OCI-LY7 (cell line): ENCODE measurements at regions not wholly inside any gene's neighbourhood (a gene's known extent, or its start where the extent isn't known, plus 50 kb on each side); places are given as distances from the start of the nearest gene placed in this dataset.

Experiments used
- EZH2phosphoT487 ChIP-seq: fragments of 200-600 bp; sonication (generic); IDR thresholded peaks from 2 replicates; pipeline ENCODE4 v1.6.1; 2018; ENCODE audit warnings: low read depth, borderline replicate concordance, mild to moderate bottlenecking, mixed run types, antibody characterized with exemption, low read length, moderate library complexity, mixed read lengths
- TF ChIP-seq, protein P1 (sequence below): fragments of 200-600 bp; sonication (generic); conservative IDR thresholded peaks from 2 replicates; pipeline ENCODE4 v1.5.1; 2014; ENCODE audit warnings: mild to moderate bottlenecking, antibody characterized with exemption, low read length, moderate library complexity, mixed read lengths

DNA sequence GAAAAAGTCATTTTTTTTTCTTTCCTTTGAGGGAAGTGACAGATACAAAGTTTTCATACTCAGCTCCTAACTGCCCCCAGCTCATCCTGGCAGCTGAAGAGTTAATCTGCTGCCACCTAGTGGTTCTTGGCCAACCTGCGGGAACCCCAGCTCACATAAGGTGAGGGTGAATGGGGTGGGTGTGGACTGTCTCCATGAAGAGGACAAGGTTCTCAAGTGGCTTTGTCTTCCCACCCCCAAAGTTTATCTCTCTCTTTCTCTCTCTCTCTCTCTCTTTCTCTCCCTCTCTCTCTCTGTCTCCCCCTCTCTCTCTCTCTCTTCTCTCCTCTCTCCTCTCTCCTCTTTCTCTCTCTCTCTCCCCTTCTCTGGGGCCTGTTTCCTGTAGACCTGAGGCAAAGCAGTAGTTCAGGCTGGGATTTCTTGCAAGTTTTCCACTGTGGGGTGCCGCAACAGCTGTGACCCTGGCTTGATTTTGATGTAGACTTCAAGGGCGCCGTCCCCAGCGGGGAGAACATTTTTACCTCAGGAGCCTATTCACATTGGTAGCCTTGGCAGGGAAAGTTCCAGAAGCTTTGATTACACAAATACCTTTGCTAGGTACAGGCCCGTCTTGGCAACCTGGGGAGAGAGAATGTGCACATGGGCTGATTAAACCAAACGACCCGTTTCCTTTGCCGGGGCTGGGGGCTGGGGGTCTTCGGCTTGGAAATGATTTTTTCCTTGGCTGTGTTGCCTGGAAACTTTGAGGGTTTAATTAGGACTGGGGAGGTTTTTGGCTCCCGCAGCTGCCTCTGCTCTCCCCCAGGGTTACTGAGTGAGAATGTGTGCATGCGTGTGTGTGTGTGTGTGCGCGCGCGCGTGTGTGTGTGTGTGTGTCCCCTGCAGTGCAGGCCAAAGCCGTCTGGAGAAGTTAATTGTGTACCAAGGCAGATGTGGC is 135.9 kb downstream of the TM2D1 start:
- TF ChIP-seq, protein P1, sequence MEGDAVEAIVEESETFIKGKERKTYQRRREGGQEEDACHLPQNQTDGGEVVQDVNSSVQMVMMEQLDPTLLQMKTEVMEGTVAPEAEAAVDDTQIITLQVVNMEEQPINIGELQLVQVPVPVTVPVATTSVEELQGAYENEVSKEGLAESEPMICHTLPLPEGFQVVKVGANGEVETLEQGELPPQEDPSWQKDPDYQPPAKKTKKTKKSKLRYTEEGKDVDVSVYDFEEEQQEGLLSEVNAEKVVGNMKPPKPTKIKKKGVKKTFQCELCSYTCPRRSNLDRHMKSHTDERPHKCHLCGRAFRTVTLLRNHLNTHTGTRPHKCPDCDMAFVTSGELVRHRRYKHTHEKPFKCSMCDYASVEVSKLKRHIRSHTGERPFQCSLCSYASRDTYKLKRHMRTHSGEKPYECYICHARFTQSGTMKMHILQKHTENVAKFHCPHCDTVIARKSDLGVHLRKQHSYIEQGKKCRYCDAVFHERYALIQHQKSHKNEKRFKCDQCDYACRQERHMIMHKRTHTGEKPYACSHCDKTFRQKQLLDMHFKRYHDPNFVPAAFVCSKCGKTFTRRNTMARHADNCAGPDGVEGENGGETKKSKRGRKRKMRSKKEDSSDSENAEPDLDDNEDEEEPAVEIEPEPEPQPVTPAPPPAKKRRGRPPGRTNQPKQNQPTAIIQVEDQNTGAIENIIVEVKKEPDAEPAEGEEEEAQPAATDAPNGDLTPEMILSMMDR = peak; percentile 93
- TF ChIP-seq EZH2phosphoT487 = no peak
